DOHH2 (cell line): ENCODE measurements at regions not wholly inside any gene's neighbourhood (a gene's known extent, or its start where the extent isn't known, plus 50 kb on each side); places are given as distances from the start of the nearest gene placed in this dataset.

Experiments used
- H3F3A ChIP-seq: fragments of 200-600 bp; sonication (generic), shearing (Covaris generic); 2 replicates; pipeline ENCODE4 v1.6.0; 2016; ENCODE audit warnings: antibody characterized with exemption, mild to moderate bottlenecking; ENCODE audit not compliant: control insufficient read depth, insufficient read depth
- H3K27ac ChIP-seq: fragments of 200-600 bp; sonication (generic); 2 replicates; pipeline ENCODE4 v1.5.1; 2014; ENCODE audit warnings: low read depth, mild to moderate bottlenecking, low read length, moderate library complexity
- H3K27me3 ChIP-seq: fragments of 200-600 bp; sonication (generic); 2 replicates; pipeline ENCODE4 v1.6.1; 2014; ENCODE audit warnings: mild to moderate bottlenecking, low read length, mixed read lengths; ENCODE audit not compliant: control insufficient read depth
- H3K36me3 ChIP-seq: fragments of 200-600 bp; sonication (generic); 2 replicates; pipeline ENCODE4 v1.6.1; 2014; ENCODE audit warnings: mild to moderate bottlenecking, low read length, moderate library complexity, mixed read lengths; ENCODE audit not compliant: control insufficient read depth
- H3K4me1 ChIP-seq: fragments of 200-600 bp; sonication (generic); 2 replicates; pipeline ENCODE4 v1.6.1; 2014; ENCODE audit warnings: mild to moderate bottlenecking, low read length, mixed read lengths; ENCODE audit not compliant: control insufficient read depth
- H3K4me2 ChIP-seq: fragments of 200-600 bp; sonication (generic); 2 replicates; pipeline ENCODE4 v1.6.0; 2014; ENCODE audit warnings: mild to moderate bottlenecking, low read length, moderate library complexity
- H3K4me3 ChIP-seq: fragments of 200-600 bp; sonication (generic); 2 replicates; pipeline ENCODE4 v1.5.1; 2014; ENCODE audit warnings: mild to moderate bottlenecking, low read length, mixed read lengths
- H3K79me2 ChIP-seq: fragments of 200-600 bp; sonication (generic); 2 replicates; pipeline ENCODE4 v1.6.1; 2014; ENCODE audit warnings: mild to moderate bottlenecking, low read length, mixed read lengths; ENCODE audit not compliant: control insufficient read depth
- H3K9me2 ChIP-seq: fragments of 200-600 bp; sonication (generic); replicated peaks from 2 replicates; pipeline ENCODE4 v1.6.1; 2014; ENCODE audit warnings: mild to moderate bottlenecking, low read length, mixed read lengths; ENCODE audit not compliant: control insufficient read depth
- H3K9me3 ChIP-seq: fragments of 200-600 bp; sonication (generic); 2 replicates; pipeline ENCODE4 v1.6.1; 2014; ENCODE audit warnings: antibody characterized with exemption, low read length, mixed read lengths; ENCODE audit not compliant: control insufficient read depth, insufficient read depth
- H4K20me1 ChIP-seq: fragments of 200-600 bp; sonication (generic); 2 replicates; pipeline ENCODE4 v1.6.0; 2014; ENCODE audit warnings: low read depth, mild to moderate bottlenecking, antibody characterized with exemption, low read length, moderate library complexity; ENCODE audit not compliant: control insufficient read depth, insufficient read depth
- EZH2phosphoT487 ChIP-seq: fragments of 200-600 bp; sonication (generic); IDR thresholded peaks from 2 replicates; pipeline ENCODE4 v1.6.1; 2017; ENCODE audit warnings: borderline replicate concordance, mild to moderate bottlenecking, antibody characterized with exemption, low read length, moderate library complexity, mixed read lengths
- TF ChIP-seq, protein P1 (sequence below): fragments of 200-600 bp; sonication (generic); IDR thresholded peaks from one replicate; pipeline ENCODE4 v1.5.1; 2014; ENCODE audit warnings: antibody characterized with exemption, mild to moderate bottlenecking, low read depth, low read length; ENCODE audit not compliant: poor library complexity, severe bottlenecking

DNA sequence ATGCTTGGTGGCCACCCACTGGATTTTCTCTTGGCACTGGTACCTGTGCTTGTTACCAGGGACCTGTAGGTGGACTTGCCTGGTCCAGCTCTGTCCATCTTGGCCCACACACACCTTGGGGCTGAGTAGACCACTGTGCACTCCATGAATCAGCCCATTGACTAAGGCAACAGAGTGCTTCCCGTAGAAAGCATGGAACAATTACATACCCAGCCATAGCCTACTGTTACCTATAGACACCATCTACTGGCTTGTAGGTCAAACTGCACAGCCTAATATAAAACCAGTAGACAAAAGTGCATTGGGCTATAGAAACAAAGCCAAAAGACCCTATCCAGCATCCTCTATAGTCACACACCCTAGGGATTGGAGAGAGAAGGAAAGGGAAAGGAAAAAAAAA lies 378.9 kb downstream of the OTOL1 start:
- Histone ChIP-seq H4K20me1 (no peaks in the 10 kb centered on the region), H3K36me3 (no peaks in the 10 kb centered on the region), H3K79me2 (no peaks in the 10 kb centered on the region), H3K4me1 (no peaks in the 10 kb centered on the region), H3K9me2 (no peaks in the 10 kb centered on the region), H3K27ac (no peak overlapping the region), H3K27me3 (no peaks in the 10 kb centered on the region), H3K4me2 (no peak overlapping the region), H3K9me3 (no peaks in the 10 kb centered on the region), H3F3A (no peaks in the 10 kb centered on the region), H3K4me3 (no peak overlapping the region)
- TF ChIP-seq EZH2phosphoT487: no peak
- TF ChIP-seq, protein P1, sequence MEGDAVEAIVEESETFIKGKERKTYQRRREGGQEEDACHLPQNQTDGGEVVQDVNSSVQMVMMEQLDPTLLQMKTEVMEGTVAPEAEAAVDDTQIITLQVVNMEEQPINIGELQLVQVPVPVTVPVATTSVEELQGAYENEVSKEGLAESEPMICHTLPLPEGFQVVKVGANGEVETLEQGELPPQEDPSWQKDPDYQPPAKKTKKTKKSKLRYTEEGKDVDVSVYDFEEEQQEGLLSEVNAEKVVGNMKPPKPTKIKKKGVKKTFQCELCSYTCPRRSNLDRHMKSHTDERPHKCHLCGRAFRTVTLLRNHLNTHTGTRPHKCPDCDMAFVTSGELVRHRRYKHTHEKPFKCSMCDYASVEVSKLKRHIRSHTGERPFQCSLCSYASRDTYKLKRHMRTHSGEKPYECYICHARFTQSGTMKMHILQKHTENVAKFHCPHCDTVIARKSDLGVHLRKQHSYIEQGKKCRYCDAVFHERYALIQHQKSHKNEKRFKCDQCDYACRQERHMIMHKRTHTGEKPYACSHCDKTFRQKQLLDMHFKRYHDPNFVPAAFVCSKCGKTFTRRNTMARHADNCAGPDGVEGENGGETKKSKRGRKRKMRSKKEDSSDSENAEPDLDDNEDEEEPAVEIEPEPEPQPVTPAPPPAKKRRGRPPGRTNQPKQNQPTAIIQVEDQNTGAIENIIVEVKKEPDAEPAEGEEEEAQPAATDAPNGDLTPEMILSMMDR: no peak

DNA sequence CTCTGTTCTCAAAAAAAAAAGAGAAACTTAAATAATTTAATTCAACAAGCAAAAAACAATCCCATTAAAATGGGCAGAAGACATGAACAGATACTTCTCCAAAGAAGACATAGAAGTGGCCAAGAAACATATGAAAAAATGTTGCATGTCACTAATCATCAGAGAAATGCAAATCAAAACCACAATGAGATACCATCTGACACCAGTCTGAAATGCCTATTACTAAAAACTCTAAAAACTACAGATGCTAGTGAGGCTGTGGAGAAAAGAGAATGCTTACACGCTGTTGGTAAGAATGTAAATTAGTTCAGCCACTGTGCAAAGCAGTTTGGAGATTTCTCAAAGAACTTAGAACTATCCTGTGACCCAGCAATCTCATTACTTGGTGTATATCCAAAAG lies 382.9 kb downstream of the OTOL1 start:
- Histone ChIP-seq H3K27ac (no peak overlapping the region), H3K9me3 (no peaks in the 10 kb centered on the region), H3K4me2 (no peak overlapping the region), H3K27me3 (no peaks in the 10 kb centered on the region), H3K9me2 (no peaks in the 10 kb centered on the region), H3K79me2 (no peaks in the 10 kb centered on the region), H3K4me1 (no peaks in the 10 kb centered on the region), H3F3A (no peaks in the 10 kb centered on the region), H4K20me1 (no peaks in the 10 kb centered on the region), H3K4me3 (no peak overlapping the region), H3K36me3 (no peaks in the 10 kb centered on the region)
- TF ChIP-seq EZH2phosphoT487: no peak
- TF ChIP-seq, protein P1: no peak

DNA sequence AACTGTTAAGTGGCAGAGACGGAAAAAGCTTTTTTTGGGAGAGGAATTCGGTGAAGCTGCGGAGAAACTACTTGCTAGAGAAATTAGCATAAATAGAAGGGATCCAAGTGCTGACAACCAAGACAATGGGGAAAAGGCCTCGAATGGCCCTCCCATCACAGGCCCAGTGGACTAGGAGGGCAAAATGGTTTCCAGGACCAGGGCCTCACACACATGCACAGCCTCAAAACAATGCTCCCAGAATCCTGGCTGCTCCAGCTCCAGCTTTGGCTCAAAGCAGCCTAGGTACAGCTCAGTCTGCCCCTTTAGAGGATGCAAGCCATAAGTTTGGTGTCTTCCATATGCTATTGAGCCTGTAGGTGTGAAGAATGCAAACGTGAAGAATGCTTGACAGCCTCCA lies 388.2 kb downstream of the OTOL1 start:
- H3K4me1 ChIP-seq: no peaks in the 10 kb centered on the region
- H4K20me1 ChIP-seq: no peaks in the 10 kb centered on the region
- no peak overlapping the region for H3K4me3 ChIP-seq
- H3K9me2 ChIP-seq: no peaks in the 10 kb centered on the region
- no peaks in the 10 kb centered on the region for H3K27me3 ChIP-seq
- TF ChIP-seq EZH2phosphoT487: no peak
- TF ChIP-seq, protein P1: no peak
- no peaks in the 10 kb centered on the region for H3F3A ChIP-seq
- H3K27ac ChIP-seq: no peak overlapping the region
- no peak overlapping the region for H3K4me2 ChIP-seq
- no peaks in the 10 kb centered on the region for H3K36me3 ChIP-seq
- no peaks in the 10 kb centered on the region for H3K79me2 ChIP-seq
- no peaks in the 10 kb centered on the region for H3K9me3 ChIP-seq
